ENCODE measurements at regions not wholly inside any gene's neighbourhood (a gene's known extent, or its start where the extent isn't known, plus 50 kb on each side); places are given as distances from the start of the nearest gene placed in this dataset.

- Histone ChIP-seq H3K4me3 (no peak overlapping the region), H3K27ac (no peak overlapping the region)
- no peak for TF ChIP-seq CTCF (IDR thresholded peaks at IDR 0.05)
- DNase-seq (ENCODE audit: low spot score), result no peak
Measured at GRCh38 chr2:198343471-198343870, 539.1 kb downstream of the PLCL1 start.

GRCh38 chr2:198340846-198341245, 536.5 kb downstream of the PLCL1 start:
- no peak for TF ChIP-seq CTCF (IDR thresholded peaks at IDR 0.05)
- DNase-seq (ENCODE audit: low spot score), result no peak
- Histone ChIP-seq H3K27ac (no peak overlapping the region), H3K4me3 (no peak overlapping the region)

GRCh38 chr2:198339116-198339515, 534.7 kb downstream of the PLCL1 start:
- Histone ChIP-seq H3K27ac (no peak overlapping the region), H3K4me3 (no peak overlapping the region)
- DNase-seq (ENCODE audit: low spot score), result no peak
- TF ChIP-seq CTCF (IDR thresholded peaks at IDR 0.05), result no peak

GRCh38 chr2:198337368-198337767, 533.0 kb downstream of the PLCL1 start:
- Histone ChIP-seq H3K4me3 (no peak overlapping the region), H3K27ac (no peak overlapping the region)
- TF ChIP-seq CTCF (IDR thresholded peaks at IDR 0.05), result no peak
- no peak for DNase-seq (ENCODE audit: low spot score)

GRCh38 chr2:198328454-198328853, 524.1 kb downstream of the PLCL1 start:
- Histone ChIP-seq H3K4me3 (no peak overlapping the region), H3K27ac (no peak overlapping the region)
- no peak for TF ChIP-seq CTCF (IDR thresholded peaks at IDR 0.05)
- no peak for DNase-seq (ENCODE audit: low spot score)

GRCh38 chr2:198327526-198327925, 523.1 kb downstream of the PLCL1 start:
- DNase-seq (ENCODE audit: low spot score), result no peak
- H3K4me3 ChIP-seq, result no peak overlapping the region
- H3K27ac ChIP-seq, result no peak overlapping the region
- no peak for TF ChIP-seq CTCF (IDR thresholded peaks at IDR 0.05)

- H3K4me3 ChIP-seq, result no peak overlapping the region
- no peak for DNase-seq (ENCODE audit: low spot score)
- TF ChIP-seq CTCF (IDR thresholded peaks at IDR 0.05), result no peak
- H3K27ac ChIP-seq, result no peak overlapping the region
Measured at GRCh38 chr2:198326431-198326830, 522.0 kb downstream of the PLCL1 start.
